Activated CD8-positive, alpha-beta memory T cell treated with anti-CD3 and anti-CD28 coated beads, Interleukin-2, amount 50 U/mL, for 4 hours (primary cell): ENCODE measurements at regions not wholly inside any gene's neighbourhood (a gene's known extent, or its start where the extent isn't known, plus 50 kb on each side); places are given as distances from the start of the nearest gene placed in this dataset.
"Not testable (repeated sequence)": the region's sequence is repeated elsewhere in the genome, so short reads cannot be mapped to it uniquely, and the experiment has no call there.

ENCODE experiments used
- DNase-seq: peaks from one replicate; pipeline ENCODE4 v3.0.0-alpha.2; 2020

DNA sequence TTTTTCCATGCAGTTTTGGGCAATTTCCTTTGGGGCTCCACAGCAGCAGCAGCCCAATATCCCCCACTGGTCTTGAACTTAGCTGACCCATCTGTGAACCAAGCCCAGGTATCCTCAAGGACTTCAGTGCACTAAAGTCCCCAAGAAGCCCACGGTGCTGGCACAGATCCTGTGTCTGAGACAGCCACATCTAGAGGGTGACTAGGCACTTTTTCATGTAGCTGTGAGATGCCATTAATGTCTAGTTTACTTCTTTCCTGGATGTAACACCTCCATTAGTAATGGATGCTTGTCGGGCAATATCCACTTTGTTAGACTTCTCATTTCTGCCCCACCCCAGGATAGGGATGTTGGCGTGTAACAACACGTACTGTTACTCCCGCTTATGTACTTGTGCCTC is 117.9 kb downstream of the GPCPD1 start:
- no peak for DNase-seq

- DNase-seq: no peak
Observed at GRCh38 chr20:5491455-5491854, 119.4 kb downstream of the GPCPD1 start.

DNA sequence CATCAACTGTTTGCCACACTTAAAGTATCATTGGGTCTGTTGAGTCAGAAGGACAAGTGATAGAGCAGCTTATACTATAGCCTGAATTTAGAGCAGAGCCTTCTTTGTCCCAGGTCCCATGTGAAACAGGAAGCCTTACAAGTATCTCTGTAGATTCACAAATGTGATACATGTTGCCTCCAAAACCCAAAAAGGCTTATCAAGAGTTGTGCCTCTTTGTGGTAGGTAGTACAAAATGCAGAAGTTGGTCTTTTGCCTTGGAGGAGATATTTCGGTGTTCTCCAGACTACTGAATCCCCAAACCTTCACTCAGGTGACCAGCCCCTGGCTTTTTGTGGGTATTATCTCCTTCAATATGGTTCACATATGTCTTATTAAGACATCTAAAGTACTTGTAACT is 121.2 kb downstream of the GPCPD1 start:
- DNase-seq: no peak

GRCh38 chr20:5488823-5489222 is 122.0 kb downstream of the GPCPD1 start:
- DNase-seq: no peak

DNA sequence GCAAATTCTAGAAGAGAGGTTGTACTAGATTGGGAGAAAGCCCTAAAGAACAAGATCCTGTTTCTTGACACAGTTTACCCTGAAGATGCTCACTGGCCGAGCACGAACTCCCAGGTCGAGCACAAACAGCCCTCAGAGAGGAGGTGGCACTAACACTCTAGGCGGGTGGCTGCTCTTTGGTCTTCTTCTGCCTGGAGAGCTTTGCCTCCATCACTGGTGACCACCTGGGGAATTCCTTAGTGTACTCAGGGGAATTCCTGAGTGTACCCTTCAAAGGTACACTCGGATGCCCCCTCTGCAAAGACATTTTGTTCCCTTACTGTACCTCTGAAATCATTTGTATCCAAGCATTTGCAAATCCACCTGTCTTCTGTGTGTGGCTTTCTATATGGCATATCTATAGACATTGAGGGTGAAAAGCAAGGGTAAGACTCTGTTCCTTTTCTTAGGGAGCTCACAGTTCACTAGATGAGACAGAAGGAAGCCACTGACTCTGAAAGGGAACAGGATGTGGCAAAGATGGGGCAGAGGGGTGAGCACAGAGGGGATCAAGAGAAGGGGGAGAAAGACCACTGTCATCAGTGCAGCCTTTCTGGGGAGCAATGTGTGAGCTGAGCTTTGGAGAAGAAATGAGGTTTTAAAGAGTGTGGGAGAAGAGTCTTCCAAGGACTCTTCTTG is 124.3 kb downstream of the GPCPD1 start:
- no peak for DNase-seq

DNA sequence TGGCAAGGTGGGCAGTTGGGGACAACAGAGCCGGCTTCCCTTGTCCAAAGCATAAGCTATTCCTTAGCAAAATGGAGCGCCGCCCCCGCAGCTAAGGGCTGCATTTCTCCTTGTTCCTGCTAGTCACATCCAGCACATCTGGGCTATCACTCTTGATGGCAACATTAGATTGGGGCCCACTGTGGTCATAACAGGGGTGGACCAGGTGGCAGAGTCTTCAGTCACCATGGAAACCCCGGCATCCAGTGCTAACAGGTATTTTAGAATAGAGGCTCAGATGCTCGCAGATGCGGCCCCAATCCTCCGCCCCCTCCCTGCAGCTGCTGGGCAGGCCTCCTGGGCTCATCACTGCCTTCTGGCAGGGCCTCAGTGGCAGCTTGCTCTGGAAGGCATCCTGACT is 125.9 kb downstream of the GPCPD1 start:
- no peak for DNase-seq

- DNase-seq: no peak
Observed at GRCh38 chr20:5484346-5484745, 126.5 kb downstream of the GPCPD1 start.

DNA sequence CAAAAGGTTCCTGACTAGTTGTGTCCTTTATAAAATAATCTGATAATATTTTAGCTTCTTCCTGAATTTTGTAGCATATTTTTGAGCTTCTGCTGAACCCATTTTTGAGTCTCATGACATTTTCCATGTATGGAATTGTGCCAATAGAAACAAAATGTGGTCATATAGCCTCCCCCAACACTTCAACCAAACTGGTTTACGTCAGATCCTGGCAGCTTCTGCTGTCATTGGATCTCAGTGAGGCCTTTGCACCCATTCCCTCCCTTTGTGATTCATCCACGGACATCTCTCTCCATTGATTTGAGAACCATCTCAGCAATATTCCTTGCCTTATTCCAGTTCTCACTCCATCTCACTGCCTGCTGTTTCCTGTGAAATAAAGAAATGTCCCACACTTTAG is 128.0 kb downstream of the GPCPD1 start:
- DNase-seq: no peak

DNA sequence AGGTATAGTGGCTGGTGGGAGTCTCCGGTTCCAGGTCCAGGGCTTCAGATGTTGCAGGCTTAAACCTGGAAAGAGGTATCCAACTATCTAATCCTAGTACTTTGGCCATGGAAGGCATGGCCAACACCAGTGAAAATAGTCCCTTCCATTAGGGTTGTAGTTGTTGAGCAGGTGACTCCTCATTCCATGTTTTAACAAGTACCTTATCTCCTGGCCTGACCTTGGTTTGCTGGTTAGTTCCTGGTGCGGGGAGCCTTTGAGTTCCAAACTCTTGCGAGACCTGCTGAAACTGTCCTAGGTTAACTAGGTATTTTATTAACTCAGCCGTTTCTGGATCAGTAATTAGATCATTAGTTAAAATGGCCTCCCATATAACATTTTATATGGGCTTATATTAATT is 128.9 kb downstream of the GPCPD1 start:
- no peak for DNase-seq

DNA sequence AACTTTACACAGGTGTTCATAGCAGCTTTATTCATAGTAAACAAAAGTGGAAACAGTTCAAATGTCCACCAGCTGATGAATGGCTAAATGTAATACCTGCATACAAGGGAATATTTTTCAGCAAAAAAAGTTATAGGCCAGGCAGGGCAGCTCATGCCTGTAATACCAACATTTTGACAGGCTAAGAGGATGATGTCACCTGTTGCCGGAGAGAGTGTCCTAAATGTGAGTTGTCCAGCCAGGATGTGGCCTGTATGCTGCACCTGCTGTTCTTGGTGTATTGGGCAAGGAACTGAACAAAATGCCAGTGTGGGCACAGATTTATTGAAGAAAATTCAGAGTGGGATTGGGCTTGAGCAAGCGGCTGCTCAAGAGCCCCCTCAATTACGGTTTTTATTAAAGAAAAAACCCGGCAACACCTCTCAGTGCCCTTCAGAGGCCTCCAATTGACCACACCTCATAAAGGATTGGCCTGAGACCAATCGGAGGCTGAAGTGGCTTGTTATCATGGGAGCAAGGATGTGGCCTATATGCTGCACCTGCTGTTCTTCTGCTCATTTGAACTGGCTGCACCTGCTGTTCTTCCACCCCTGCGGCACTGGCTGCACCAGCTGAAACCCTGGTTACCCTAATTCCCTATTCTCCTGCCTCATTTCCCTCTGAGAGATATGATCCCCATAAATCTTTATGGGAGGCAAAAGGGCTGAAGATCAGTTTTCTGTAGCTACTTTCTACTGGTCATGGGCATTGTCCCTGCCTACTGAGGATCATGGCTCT is 129.8 kb downstream of the GPCPD1 start:
- DNase-seq: no peak

DNA sequence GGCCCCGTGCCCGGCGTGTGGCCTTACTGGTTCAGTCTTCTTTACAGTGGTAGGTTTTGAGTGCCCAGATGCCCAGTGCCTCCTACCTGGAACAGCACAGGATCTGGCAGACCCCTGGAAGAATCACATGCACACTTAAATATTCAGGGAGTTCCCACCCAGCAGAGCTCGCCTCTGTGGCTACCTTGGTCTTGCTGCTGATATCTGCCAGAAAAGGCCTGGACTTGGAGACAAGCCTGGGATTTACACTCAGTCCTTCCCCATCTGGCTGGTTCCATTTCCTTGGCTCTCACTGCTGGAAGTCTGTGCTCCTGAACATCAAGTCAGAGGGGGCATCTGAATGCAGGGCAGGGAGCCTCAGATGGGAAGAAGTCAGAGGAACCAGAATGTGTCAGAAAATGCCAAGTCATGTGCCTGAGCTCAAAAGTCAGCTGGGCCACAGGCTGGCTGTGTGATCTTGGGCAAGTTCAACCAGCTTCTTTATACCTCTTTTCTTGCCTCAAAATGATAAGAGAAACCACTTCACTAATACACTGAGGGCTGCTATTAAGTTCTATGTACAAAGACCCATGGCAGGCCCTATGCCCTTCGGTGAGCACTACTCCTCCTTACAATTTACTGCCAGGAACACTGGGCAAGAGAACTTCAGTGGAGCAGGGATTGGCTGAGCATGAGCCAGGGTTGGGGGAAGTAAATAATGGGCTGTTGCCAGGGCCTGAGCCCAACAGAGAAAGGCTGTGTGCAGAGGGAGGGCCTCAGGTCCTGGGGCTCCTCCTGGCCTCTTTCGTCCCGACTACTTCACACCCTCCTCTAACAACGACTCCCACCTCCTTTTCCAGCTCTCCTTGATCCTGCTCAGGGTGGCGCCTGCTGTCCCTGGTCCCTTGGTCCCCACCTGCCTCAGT is 135.9 kb downstream of the GPCPD1 start:
- no peak for DNase-seq

DNA sequence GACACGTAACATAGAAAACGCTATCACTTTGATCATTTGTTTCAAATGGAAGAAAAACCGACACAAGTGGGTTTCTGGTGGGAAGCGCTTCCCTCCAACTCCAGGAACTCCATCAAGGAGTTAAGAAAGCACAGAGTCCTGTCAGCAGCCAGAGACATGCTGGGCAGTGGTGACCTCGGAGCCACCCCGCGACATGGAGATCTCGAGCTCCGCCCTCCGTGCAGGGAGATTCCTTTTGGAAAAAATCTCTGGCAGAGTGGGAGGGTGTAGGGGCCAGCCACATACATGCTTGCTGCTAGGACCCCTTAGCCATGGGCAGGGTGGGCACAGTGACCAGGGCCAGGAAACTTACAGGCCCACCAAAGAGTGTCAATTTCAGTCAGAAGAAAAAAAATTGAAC is 138.9 kb downstream of the GPCPD1 start:
- not testable (repeated sequence) for DNase-seq

DNA sequence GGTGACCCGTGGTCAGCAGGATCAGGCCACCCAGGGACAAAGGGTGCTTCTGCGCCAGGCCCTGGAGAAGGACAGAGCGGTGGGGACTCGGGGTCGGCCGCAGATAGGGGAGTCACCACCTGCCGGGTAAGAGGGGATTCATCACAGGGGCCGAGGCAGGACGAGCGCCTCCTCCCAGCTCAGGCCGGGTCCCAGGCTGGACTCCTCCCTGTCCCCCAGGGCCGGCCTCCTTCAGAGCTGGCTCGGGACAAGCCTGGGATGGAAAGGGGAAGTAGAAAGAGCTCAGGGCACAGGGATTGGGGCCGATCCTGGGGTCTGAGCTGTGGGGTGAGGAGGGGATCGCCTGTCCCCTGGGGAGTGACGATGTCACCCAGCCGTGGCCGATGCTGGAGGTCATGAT is 139.4 kb downstream of the GPCPD1 start:
- no peak for DNase-seq

DNA sequence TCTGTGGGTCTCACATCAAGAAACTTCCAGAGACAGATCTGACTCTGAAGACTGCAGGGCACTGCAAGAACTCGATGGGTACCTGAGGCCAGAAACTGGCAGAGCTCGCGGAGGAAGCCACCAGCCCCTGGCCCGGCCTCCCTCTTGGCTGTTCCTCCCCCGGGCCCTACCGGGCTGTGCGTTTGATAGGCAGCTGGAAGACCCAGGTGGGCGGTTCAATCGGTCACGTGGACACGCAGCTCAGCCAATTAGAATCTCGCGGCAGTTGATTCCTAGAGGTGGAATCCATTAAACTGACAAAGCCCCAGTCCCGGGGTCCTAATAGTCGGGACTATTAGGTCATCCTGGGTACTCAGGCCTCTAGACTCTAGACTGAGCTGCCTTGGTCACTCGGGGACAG is 139.9 kb downstream of the GPCPD1 start:
- DNase-seq: no peak

DNA sequence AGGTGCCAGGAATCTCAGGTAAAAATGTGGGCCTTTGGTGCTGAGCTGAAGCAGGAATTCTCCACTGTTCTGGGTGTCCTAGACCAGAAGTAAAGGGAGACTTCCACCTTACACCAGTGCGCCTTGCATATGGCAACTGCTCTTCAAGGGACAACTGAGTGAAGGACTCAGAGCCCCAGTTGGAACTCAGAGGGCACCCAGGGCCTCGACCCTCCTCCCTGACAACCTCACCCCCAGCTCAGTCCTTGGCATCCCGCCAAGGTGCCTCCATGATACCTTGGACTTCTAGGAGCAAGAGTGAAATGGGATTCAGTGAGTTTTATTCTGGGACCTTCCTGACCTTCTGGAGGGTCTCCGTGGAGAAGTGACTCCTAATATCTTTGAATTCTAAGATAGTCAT is 140.3 kb downstream of the GPCPD1 start:
- no peak for DNase-seq

- DNase-seq: no peak
Observed at GRCh38 chr20:5469111-5469510, 141.7 kb downstream of the GPCPD1 start.

GRCh38 chr20:5467086-5467485 is 143.7 kb downstream of the GPCPD1 start:
- no peak for DNase-seq

DNA sequence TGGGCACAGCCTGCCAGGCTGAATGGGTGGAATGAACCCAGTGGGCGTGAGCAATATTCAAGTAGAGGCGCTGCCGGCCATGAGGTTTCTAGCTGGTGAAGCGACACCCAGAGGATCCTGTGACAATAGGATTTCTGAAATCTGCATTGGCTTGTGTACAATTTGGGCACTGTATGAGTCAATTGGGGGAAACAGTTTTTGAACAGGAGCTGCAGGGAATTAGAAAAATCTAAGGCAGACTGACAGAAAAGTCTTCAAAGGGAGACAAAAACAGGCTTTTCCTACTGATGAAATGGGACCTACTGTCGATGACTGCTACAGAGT is 145.2 kb downstream of the GPCPD1 start:
- DNase-seq: no peak

DNA sequence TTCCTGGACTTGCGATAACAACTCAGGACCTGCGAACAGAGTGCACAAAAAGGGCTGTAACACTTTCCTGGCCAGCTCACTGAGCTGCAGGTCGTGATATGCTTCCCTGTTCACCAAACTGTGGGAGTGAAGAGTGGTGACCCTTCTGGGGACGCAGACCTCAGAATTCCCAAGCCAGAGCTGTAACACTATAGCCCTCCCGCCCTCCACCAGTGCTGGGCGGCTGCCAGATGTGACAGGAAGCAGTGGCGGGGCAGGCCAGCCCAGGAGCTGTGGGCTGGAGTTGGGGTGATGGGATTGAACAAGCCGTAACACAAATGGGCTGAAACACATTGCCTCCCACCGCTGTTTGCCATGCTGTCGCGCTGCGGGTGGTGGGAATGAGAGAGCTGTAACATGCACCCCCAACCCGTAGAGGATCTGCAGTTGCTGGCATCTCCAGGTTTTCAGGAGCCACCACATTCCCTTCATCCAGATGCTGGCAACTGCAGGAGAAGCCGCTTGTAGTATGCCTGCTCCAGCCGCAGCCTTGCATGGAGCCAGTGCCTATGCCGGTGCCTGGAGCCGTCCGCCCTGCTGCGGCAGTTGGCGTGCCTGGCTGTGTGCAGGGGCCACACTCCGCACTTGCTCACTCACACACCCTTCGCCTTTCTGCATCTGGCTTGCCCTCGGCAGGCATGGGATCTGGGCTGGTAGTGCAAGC is 145.8 kb downstream of the GPCPD1 start:
- DNase-seq: no peak

DNA sequence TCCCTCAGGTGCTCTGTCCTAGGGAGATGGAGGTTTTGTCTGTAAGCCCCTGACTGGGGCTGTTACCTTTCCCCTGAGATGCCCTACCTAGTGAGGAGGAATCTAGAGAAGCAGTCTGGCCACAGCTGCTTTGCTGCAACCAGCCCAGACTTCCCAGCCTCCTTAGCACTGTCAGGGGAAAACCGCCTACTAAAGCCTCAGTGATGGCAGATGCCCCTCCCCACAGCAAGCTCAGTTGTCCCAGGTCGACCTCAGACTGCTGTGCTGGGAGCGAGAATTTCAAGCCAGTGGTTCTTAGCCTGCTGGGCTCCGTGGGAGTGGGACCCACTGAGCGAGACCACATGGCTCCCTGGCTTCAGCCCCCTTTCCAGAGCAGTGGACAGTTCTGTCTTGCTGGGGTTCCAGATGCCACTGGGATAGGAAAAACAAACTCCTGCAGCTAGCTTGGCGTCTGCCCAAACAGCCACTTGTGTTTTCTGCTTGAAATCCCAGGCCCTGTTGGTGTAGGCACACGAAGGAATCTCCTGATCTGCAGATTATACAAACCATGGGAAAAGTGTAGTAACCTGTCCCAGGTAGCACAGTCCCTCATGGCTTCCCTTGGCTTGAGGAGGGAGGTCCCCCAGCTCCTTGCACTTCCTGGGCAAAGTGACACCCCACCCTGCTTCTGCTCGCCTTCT is 146.4 kb upstream of the PROKR2 start:
- no peak for DNase-seq

GRCh38 chr20:5453745-5454144 is 137.0 kb upstream of the PROKR2 start:
- not testable (repeated sequence) for DNase-seq

DNA sequence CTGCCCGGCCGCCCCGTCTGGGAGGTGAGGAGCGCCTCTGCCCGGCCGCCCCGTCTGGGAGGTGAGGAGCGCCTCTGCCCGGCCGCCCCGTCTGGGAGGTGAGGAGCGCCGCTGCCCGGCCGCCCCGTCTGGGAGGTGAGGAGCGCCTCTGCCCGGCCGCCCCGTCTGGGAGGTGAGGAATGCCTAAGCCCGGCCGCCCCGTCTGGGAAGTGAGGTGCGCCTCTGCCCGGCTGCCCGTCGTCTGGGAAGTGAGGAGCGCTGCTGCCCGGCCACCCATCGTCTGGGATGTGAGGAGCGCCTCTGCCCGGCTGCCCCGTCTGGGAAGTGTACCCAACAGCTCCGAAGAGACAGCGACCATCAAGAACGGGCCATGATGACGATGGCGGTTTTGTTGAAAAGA is 136.6 kb upstream of the PROKR2 start:
- DNase-seq: not testable (repeated sequence)

DNA sequence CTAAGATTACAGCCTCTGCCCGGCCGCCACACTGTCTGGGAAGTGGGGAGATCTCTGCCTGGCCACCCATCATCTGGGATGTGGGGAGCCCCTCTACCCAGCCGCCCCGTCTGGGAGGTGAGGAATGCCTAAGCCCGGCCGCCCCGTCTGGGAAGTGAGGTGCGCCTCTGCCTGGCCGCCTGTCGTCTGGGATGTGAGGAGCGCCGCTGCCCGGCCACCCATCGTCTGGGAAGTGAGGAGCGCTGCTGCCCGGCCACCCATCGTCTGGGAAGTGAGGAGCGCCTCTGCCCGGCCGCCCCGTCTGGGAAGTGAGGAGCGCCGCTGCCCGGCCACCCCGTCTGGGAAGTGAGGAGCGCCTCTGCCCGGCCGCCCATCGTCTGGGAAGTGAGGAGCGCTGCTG is 135.9 kb upstream of the PROKR2 start:
- not testable (repeated sequence) for DNase-seq
